ENCODE measurements at regions not wholly inside any gene's neighbourhood (a gene's known extent, or its start where the extent isn't known, plus 50 kb on each side); places are given as distances from the start of the nearest gene placed in this dataset.
"Not testable (repeated sequence)": the region's sequence is repeated elsewhere in the genome, so short reads cannot be mapped to it uniquely, and the experiment has no call there.

GRCh38 chr13:24591697-24592096 is 79.1 kb upstream of the PARP4 start:
- not testable (repeated sequence) for TF ChIP-seq MXI1 (IDR thresholded peaks at IDR 0.05; ENCODE audit: low read depth, low read length); CHD2 (IDR thresholded peaks at IDR 0.05; ENCODE audit: low read length, partially characterized antibody); EZH2phosphoT487 (IDR thresholded peaks at IDR 0.05; ENCODE audit: borderline replicate concordance, low read depth); GABPA (IDR thresholded peaks at IDR 0.05; ENCODE audit: low read depth); TAF1 (IDR thresholded peaks at IDR 0.05; ENCODE audit: borderline replicate concordance, low read depth, low read length); POLR2AphosphoS5 (IDR thresholded peaks at IDR 0.05; ENCODE audit: low read depth, low read length); RAD21 (IDR thresholded peaks at IDR 0.05; ENCODE audit: low read length); SIN3A (IDR thresholded peaks at IDR 0.05; ENCODE audit: borderline replicate concordance, low read depth, low read length); RXRA (IDR thresholded peaks at IDR 0.05; ENCODE audit: borderline replicate concordance, low read depth); YY1 (IDR thresholded peaks at IDR 0.05; ENCODE audit: low read depth); EP300 (IDR thresholded peaks at IDR 0.05; ENCODE audit: borderline replicate concordance in 1 of 2, low read depth in 1 of 2, low read length in 1 of 2); NRF1 (IDR thresholded peaks at IDR 0.05; ENCODE audit: low read depth, low read length); IRF3 (IDR thresholded peaks at IDR 0.05; ENCODE audit: low read depth, low read length)
- TF ChIP-seq, protein P1, sequence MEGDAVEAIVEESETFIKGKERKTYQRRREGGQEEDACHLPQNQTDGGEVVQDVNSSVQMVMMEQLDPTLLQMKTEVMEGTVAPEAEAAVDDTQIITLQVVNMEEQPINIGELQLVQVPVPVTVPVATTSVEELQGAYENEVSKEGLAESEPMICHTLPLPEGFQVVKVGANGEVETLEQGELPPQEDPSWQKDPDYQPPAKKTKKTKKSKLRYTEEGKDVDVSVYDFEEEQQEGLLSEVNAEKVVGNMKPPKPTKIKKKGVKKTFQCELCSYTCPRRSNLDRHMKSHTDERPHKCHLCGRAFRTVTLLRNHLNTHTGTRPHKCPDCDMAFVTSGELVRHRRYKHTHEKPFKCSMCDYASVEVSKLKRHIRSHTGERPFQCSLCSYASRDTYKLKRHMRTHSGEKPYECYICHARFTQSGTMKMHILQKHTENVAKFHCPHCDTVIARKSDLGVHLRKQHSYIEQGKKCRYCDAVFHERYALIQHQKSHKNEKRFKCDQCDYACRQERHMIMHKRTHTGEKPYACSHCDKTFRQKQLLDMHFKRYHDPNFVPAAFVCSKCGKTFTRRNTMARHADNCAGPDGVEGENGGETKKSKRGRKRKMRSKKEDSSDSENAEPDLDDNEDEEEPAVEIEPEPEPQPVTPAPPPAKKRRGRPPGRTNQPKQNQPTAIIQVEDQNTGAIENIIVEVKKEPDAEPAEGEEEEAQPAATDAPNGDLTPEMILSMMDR (IDR thresholded peaks at IDR 0.05): not testable (repeated sequence)
